ENCODE measurements at regions not wholly inside any gene's neighbourhood (a gene's known extent, or its start where the extent isn't known, plus 50 kb on each side); places are given as distances from the start of the nearest gene placed in this dataset.

GRCh38 chr6:21381331-21381963, 212.1 kb upstream of the SOX4 start:
- TF ChIP-seq ZNF274 (IDR thresholded peaks at IDR 0.05; ENCODE audit: low read depth, low read length), result no peak

GRCh38 chr6:21382821-21383449, 210.6 kb upstream of the SOX4 start:
- no peak overlapping the region for H3K4me3 ChIP-seq (ENCODE audit: low read length)
- TF ChIP-seq ZNF274 (IDR thresholded peaks at IDR 0.05; ENCODE audit: low read depth, low read length), result no peak

More at GRCh38 chr6:21381331-21381963, 212.1 kb upstream of the SOX4 start:
- no peak overlapping the region for H3K4me3 ChIP-seq (ENCODE audit: low read length)

GRCh38 chr6:21383450-21384085, 210.0 kb upstream of the SOX4 start:
- no peak for TF ChIP-seq ZNF274 (IDR thresholded peaks at IDR 0.05; ENCODE audit: low read depth, low read length)
- H3K4me3 ChIP-seq (ENCODE audit: low read length), result no peak overlapping the region

- H3K4me3 ChIP-seq (ENCODE audit: low read length), result no peak overlapping the region
- no peak for TF ChIP-seq ZNF274 (IDR thresholded peaks at IDR 0.05; ENCODE audit: low read depth, low read length)
Observed at GRCh38 chr6:21384216-21384615, 209.3 kb upstream of the SOX4 start.

- no peak for TF ChIP-seq ZNF274 (IDR thresholded peaks at IDR 0.05; ENCODE audit: low read depth, low read length)
- no peak overlapping the region for H3K4me3 ChIP-seq (ENCODE audit: low read length)
Observed at GRCh38 chr6:21386744-21387143, 206.8 kb upstream of the SOX4 start.

GRCh38 chr6:21390532-21391213, 202.9 kb upstream of the SOX4 start:
- H3K4me3 ChIP-seq (ENCODE audit: low read length), result no peak overlapping the region
- TF ChIP-seq ZNF274 (IDR thresholded peaks at IDR 0.05; ENCODE audit: low read depth, low read length), result no peak

GRCh38 chr6:21392177-21392576, 201.4 kb upstream of the SOX4 start:
- TF ChIP-seq ZNF274 (IDR thresholded peaks at IDR 0.05; ENCODE audit: low read depth, low read length), result no peak
- no peak overlapping the region for H3K4me3 ChIP-seq (ENCODE audit: low read length)

GRCh38 chr6:21393441-21394165, 199.9 kb upstream of the SOX4 start:
- no peak for TF ChIP-seq ZNF274 (IDR thresholded peaks at IDR 0.05; ENCODE audit: low read depth, low read length)
- no peak overlapping the region for H3K4me3 ChIP-seq (ENCODE audit: low read length)

- no peak for TF ChIP-seq ZNF274 (IDR thresholded peaks at IDR 0.05; ENCODE audit: low read depth, low read length)
Observed at GRCh38 chr6:21395121-21395520, 198.4 kb upstream of the SOX4 start.

GRCh38 chr6:21396313-21396712, 197.2 kb upstream of the SOX4 start:
- no peak overlapping the region for H3K4me3 ChIP-seq (ENCODE audit: low read length)
- no peak for TF ChIP-seq ZNF274 (IDR thresholded peaks at IDR 0.05; ENCODE audit: low read depth, low read length)

More at GRCh38 chr6:21395121-21395520, 198.4 kb upstream of the SOX4 start:
- H3K4me3 ChIP-seq (ENCODE audit: low read length), result no peak overlapping the region

GRCh38 chr6:21398741-21399325, 194.7 kb upstream of the SOX4 start:
- TF ChIP-seq ZNF274 (IDR thresholded peaks at IDR 0.05; ENCODE audit: low read depth, low read length), result no peak
- no peak overlapping the region for H3K4me3 ChIP-seq (ENCODE audit: low read length)

GRCh38 chr6:21402368-21402767, 191.2 kb upstream of the SOX4 start:
- no peak for TF ChIP-seq ZNF274 (IDR thresholded peaks at IDR 0.05; ENCODE audit: low read depth, low read length)

GRCh38 chr6:21404577-21404976, 189.0 kb upstream of the SOX4 start:
- H3K4me3 ChIP-seq (ENCODE audit: low read length), result no peak overlapping the region
- TF ChIP-seq ZNF274 (IDR thresholded peaks at IDR 0.05; ENCODE audit: low read depth, low read length), result no peak

More at GRCh38 chr6:21402368-21402767, 191.2 kb upstream of the SOX4 start:
- H3K4me3 ChIP-seq (ENCODE audit: low read length), result no peak overlapping the region

- TF ChIP-seq ZNF274 (IDR thresholded peaks at IDR 0.05; ENCODE audit: low read depth, low read length), result no peak
- H3K4me3 ChIP-seq (ENCODE audit: low read length), result no peak overlapping the region
Observed at GRCh38 chr6:21406316-21406715, 187.2 kb upstream of the SOX4 start.
